ENCODE measurements at regions not wholly inside any gene's neighbourhood (a gene's known extent, or its start where the extent isn't known, plus 50 kb on each side); places are given as distances from the start of the nearest gene placed in this dataset.

GRCh38 chr14:21807975-21808374, 134.4 kb upstream of the OR4E1 start:
- H3K36me3 Mint-ChIP-seq (ENCODE audit: low read depth, unreplicated experiment): no peaks in the 10 kb centered on the region
- no peak overlapping the region for H3K27ac Mint-ChIP-seq (ENCODE audit: unreplicated experiment)
- no peaks in the 10 kb centered on the region for H3K4me1 Mint-ChIP-seq (ENCODE audit: unreplicated experiment)
- no peaks in the 10 kb centered on the region for H3K9me3 Mint-ChIP-seq (ENCODE audit: unreplicated experiment)
- H3K4me3 Mint-ChIP-seq (ENCODE audit: unreplicated experiment): no peak overlapping the region
- TF ChIP-seq CTCF (IDR thresholded peaks at IDR 0.05; ENCODE audit: unreplicated experiment): no peak
- no peak for DNase-seq (ENCODE audit: low spot score)
- peaks cover 5% of the 10 kb centered on the region for H3K27me3 Mint-ChIP-seq (ENCODE audit: unreplicated experiment)

GRCh38 chr14:21804981-21805380, 131.4 kb upstream of the OR4E1 start:
- H3K27ac Mint-ChIP-seq (ENCODE audit: unreplicated experiment): no peak overlapping the region
- no peak for TF ChIP-seq CTCF (IDR thresholded peaks at IDR 0.05; ENCODE audit: unreplicated experiment)
- H3K4me1 Mint-ChIP-seq (ENCODE audit: unreplicated experiment): no peaks in the 10 kb centered on the region
- H3K36me3 Mint-ChIP-seq (ENCODE audit: low read depth, unreplicated experiment): no peaks in the 10 kb centered on the region
- DNase-seq (ENCODE audit: low spot score): no peak
- peaks cover 5% of the 10 kb centered on the region for H3K27me3 Mint-ChIP-seq (ENCODE audit: unreplicated experiment)
- no peaks in the 10 kb centered on the region for H3K9me3 Mint-ChIP-seq (ENCODE audit: unreplicated experiment)
- H3K4me3 Mint-ChIP-seq (ENCODE audit: unreplicated experiment): no peak overlapping the region

GRCh38 chr14:21802441-21802840, 128.8 kb upstream of the OR4E1 start:
- no peaks in the 10 kb centered on the region for H3K36me3 Mint-ChIP-seq (ENCODE audit: low read depth, unreplicated experiment)
- no peak for TF ChIP-seq CTCF (IDR thresholded peaks at IDR 0.05; ENCODE audit: unreplicated experiment)

GRCh38 chr14:21796916-21797315, 123.3 kb upstream of the OR4E1 start:
- peaks cover 3% of the 10 kb centered on the region for H3K4me1 Mint-ChIP-seq (ENCODE audit: unreplicated experiment)
- no peak overlapping the region for H3K27ac Mint-ChIP-seq (ENCODE audit: unreplicated experiment)
- H3K4me3 Mint-ChIP-seq (ENCODE audit: unreplicated experiment): no peak overlapping the region
- DNase-seq (ENCODE audit: low spot score): peak; percentile 28
- H3K36me3 Mint-ChIP-seq (ENCODE audit: low read depth, unreplicated experiment): no peaks in the 10 kb centered on the region
- H3K9me3 Mint-ChIP-seq (ENCODE audit: unreplicated experiment): no peaks in the 10 kb centered on the region
- TF ChIP-seq CTCF (IDR thresholded peaks at IDR 0.05; ENCODE audit: unreplicated experiment): no peak
- H3K27me3 Mint-ChIP-seq (ENCODE audit: unreplicated experiment): no peaks in the 10 kb centered on the region

More at GRCh38 chr14:21802441-21802840, 128.8 kb upstream of the OR4E1 start:
- DNase-seq (ENCODE audit: low spot score): no peak
- H3K9me3 Mint-ChIP-seq (ENCODE audit: unreplicated experiment): no peaks in the 10 kb centered on the region
- no peaks in the 10 kb centered on the region for H3K27me3 Mint-ChIP-seq (ENCODE audit: unreplicated experiment)
- H3K4me1 Mint-ChIP-seq (ENCODE audit: unreplicated experiment): no peaks in the 10 kb centered on the region
- no peak overlapping the region for H3K4me3 Mint-ChIP-seq (ENCODE audit: unreplicated experiment)
- H3K27ac Mint-ChIP-seq (ENCODE audit: unreplicated experiment): no peak overlapping the region

GRCh38 chr14:21795456-21795855, 121.8 kb upstream of the OR4E1 start:
- no peak for DNase-seq (ENCODE audit: low spot score)
- no peak overlapping the region for H3K4me3 Mint-ChIP-seq (ENCODE audit: unreplicated experiment)
- no peak overlapping the region for H3K27ac Mint-ChIP-seq (ENCODE audit: unreplicated experiment)
- H3K27me3 Mint-ChIP-seq (ENCODE audit: unreplicated experiment): no peaks in the 10 kb centered on the region
- H3K4me1 Mint-ChIP-seq (ENCODE audit: unreplicated experiment): peaks cover 3% of the 10 kb centered on the region
- H3K36me3 Mint-ChIP-seq (ENCODE audit: low read depth, unreplicated experiment): no peaks in the 10 kb centered on the region
- no peaks in the 10 kb centered on the region for H3K9me3 Mint-ChIP-seq (ENCODE audit: unreplicated experiment)
- TF ChIP-seq CTCF (IDR thresholded peaks at IDR 0.05; ENCODE audit: unreplicated experiment): no peak
